Testis (tissue), 2 donors: ENCODE measurements at regions not wholly inside any gene's neighbourhood (a gene's known extent, or its start where the extent isn't known, plus 50 kb on each side); places are given as distances from the start of the nearest gene placed in this dataset.

Experiments used
- CTCF ChIP-seq, 3 experiments: fragments of 450-650 bp in 2 of 3; fragments of 200-600 bp in 1 of 3; sonication (generic) in 1 of 3; IDR thresholded peaks; one replicate each; pipeline ENCODE4 v1.5.1; 2016 to 2019; ENCODE audit warnings: antibody characterized with exemption in 3 of 3, mild to moderate bottlenecking in 2 of 3, moderate library complexity in 1 of 3
- POLR2A ChIP-seq: fragments of 450-650 bp; IDR thresholded peaks from one replicate; pipeline ENCODE4 v1.6.1; 2017; ENCODE audit warnings: antibody characterized with exemption, mild to moderate bottlenecking, moderate library complexity

GRCh38 chr7:13793926-13794325 lies 195.5 kb downstream of the ETV1 start:
- TF ChIP-seq CTCF (IDR thresholded peaks at IDR 0.05): no peak
- no peak for TF ChIP-seq POLR2A
